ENCODE measurements at regions not wholly inside any gene's neighbourhood (a gene's known extent, or its start where the extent isn't known, plus 50 kb on each side); places are given as distances from the start of the nearest gene placed in this dataset.
"Not testable (repeated sequence)": the region's sequence is repeated elsewhere in the genome, so short reads cannot be mapped to it uniquely, and the experiment has no call there.

DNA sequence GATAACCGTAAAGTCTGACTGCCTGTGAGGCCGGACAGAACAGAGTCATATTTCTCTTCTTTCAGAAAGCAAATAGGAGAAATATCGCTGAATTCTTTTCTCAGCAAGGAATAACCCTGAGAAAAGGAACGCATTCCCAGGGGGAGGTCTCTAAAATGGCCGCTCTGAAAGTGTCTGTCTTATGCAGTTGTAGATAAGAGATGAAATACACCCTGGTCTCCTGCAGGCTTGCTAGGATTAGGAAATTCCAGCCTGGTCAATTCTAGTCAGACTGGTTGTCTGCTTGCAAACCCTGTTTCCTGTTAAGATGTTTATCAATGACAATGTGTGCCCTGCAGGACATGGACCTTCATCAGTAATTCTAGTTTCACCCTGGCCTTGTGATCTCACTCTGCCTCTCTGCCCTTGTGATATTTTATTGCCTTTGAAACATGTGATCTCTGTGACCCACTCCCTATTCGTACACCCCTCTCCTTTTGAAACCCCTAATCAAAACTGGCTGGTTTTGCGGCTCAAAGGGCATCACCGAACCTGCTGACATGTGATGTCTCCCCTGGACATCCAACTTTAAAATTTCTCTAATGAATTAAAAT lies 934.8 kb upstream of the SPRY2 start:
- DNase-seq (ENCODE audit: low spot score), result no peak

DNA sequence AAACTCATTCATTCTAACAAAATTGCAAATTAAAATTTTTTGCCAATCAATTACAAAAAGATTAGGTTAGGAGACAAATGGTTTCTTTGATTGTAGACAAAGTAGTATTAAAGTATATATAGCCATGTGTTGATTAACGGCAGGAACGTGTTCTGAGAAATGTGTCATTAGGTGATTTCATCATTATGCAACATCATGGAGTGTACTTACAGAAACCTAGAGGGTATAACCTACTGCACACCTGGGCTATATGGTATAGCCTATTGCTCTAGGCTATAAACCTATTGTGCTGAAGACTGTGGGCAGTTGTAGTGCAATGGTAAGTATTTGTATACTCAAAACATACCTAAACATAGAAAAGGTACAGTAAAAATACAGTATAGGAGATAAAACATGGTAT lies 906.8 kb upstream of the SPRY2 start:
- no peak for DNase-seq (ENCODE audit: low spot score)

DNA sequence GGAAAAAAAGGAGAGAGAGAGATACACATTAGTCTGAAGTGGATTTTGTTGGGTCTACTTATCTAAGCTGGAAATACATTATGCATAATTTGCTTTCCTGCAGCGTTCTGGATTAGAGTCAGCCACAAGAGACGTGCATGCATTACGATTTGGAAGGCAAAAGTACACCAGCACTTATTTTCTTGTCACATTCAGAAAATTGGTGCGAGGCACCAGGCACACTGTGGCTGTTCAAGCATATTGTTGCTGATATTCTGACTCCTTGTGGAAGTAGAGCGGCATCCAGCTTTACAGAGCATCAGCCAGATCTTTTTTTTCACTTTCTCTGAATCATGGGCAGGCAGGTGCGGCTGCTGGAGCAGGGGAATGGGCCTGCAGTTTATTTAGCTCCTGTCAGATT lies 905.6 kb upstream of the SPRY2 start:
- DNase-seq (ENCODE audit: low spot score), result no peak

DNA sequence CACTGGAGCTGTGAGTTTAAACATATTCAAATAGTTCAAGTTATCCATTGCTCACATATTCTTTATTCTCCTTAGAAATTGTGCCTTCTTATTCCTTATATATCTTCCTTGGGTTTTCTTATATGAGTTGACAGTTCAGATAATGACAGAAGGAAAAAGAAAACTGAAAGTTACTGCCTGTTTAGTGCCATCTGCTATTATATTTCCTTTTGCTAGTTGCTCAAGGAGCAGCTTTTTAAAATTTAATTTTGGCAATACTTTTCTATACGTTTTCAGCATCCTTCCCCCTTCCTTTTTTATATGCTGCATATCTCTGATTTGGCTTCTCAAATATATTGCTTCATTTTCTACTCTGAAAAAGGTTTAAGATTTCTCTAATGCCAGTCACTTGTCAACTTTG lies 903.1 kb upstream of the SPRY2 start:
- DNase-seq (ENCODE audit: low spot score), result no peak

DNA sequence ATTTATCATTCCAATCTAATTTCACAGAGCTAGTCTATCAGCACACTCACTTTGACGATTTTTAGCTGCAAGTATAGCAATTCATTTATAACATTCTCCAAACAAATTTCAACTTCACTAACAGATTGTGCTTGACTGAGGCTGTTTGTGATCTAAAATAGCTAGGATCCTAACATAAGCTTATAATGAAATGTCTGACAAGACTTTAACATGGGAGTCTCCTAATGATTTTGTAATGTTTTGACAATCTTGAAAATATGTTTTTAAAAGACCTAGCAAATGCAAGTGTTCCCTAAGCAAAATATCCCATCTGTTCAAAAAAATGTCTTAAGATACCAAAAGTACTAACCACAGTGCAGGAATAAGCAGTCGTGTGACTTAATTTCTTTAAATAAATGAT lies 889.5 kb upstream of the SPRY2 start:
- no peak for DNase-seq (ENCODE audit: low spot score)

DNA sequence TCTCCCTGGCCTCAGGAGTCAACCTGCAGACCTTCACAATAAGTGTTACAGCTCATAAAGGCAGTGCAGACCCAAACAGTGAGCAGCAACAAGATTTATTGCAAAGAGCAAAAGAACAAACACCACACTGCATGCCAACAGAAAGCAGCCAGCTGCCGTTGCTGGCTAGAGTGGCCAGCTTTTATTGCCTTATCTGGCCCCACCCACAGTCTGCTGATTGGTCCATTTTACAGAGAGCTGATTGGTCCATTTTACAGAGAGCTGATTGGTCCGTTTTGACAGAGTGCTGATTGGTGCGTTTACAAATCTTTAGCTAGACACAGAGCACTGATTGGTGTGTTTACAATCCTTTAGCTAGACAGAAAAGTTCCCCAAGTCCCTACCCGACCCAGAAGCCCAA lies 885.9 kb upstream of the SPRY2 start:
- not testable (repeated sequence) for DNase-seq (ENCODE audit: low spot score)

DNA sequence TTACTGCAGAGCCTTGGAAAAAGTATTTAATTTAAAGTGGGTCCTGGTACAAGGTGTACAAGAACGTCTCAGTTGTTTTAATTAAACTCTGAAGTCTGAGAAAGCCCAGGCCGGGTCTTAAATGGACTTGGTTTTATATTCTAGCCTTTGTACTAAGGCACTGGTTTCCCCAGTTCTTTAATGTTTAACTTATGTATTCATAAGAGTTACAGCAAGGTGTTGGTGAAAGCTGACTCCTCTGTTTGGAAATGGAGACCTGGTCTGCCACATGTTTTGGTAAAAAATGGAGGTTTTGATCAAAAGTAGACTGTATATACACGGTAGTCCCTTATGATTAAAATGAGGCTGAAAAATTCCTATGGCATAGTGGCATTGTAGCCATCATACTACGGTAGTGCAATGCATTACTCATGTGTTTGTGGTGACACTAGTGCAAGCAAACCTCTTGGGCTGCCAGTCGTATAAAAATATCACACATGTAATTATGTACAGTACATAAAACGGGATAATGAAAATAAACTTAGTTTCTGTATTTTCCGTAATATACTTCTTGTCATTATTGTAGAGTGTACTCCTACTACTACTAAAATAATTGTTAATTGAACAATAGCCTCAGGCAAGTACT lies 883.4 kb upstream of the SPRY2 start:
- DNase-seq (ENCODE audit: low spot score), result no peak

DNA sequence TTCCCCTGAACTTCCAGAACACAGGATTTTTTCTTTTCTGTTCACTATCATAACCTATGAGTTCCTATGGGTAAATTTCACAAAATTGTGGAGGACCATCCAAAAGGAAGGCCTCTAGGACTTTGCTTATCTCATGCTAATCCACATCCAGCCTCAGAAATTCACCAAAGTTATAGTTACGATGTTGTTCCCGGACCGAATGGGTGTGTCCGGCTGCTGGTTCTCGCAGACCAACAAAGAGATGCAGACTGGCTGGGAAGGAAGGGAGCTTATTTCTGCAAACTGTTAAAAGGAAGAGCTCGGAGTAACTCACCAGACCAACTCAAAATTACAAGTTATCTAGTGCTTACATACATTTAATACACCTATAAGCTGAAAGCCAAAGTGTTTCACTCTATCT lies 882.9 kb upstream of the SPRY2 start:
- DNase-seq (ENCODE audit: low spot score), result no peak

DNA sequence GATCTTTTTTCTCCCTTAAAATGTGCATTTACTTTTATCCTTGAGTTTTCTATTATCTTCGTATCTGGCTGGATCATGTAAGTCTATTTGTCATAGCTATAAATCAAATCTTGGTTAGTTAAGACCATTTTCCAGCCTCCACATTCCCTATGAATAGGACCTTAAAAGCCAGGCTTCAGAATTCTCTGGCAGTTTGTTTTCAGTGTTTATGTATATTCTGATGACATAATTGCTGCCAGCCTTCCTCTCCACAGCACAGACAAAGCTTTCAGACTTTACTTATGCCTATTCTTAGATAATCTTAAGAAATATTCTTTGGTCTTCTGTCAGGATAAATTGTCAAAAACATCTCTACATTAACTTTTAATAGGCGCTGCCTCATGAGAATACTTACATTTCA lies 870.8 kb upstream of the SPRY2 start:
- no peak for DNase-seq (ENCODE audit: low spot score)

DNA sequence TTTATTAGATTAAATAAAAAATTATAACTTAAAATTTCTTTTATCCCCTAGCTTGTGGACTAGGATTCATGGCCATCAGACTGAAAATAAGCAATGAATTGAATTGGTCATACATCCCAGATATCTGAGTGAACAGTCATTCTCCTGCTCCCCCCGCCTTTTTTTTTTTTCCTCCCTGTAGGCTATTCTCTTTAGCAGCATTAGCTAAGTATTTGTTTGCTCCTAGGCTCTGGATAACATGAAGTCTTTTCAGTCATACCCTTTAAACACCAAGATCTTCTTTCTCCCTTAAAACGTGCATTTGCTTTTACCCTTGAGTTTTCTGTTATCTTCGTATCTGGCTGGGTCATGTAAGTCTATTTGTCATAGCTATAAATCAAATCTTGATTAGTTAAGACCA lies 866.7 kb upstream of the SPRY2 start:
- DNase-seq (ENCODE audit: low spot score), result no peak

DNA sequence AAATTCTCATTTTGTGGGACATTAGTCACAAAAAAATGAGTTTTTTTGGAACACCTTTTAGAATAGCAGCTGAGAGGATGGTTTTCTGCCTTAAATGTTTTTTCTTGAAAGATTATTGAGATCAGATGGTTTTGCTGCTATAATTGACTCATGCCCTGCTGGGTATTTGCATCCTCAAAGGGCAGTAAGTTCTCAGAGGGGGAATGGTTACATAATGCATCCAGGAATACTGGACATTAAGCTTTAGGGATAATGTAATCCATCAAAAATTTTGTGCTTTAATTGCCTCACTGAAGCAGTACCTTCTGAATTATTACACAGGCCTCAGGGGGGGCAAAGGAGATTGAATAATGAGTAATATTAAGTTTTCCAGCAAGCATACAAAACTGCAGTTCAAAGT lies 866.3 kb upstream of the SPRY2 start:
- no peak for DNase-seq (ENCODE audit: low spot score)

DNA sequence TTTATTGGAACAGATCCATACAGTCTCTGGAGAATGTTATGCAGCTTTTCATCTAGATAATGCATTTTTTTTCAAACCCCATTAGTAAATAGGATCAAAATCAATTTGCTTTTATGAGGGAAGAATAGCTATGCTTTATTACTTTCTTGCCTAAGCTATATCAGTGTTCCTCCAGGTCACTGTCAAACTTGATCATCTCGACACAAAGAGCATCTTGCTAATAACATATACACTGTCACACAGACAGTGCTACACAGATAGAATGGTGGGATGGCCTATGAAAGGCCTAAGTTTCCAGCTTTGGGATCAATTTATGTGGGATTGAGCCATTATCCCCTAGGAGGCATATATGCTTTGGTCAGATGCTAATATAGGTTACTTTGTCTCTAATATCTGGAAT lies 862.9 kb upstream of the SPRY2 start:
- no peak for DNase-seq (ENCODE audit: low spot score)

DNA sequence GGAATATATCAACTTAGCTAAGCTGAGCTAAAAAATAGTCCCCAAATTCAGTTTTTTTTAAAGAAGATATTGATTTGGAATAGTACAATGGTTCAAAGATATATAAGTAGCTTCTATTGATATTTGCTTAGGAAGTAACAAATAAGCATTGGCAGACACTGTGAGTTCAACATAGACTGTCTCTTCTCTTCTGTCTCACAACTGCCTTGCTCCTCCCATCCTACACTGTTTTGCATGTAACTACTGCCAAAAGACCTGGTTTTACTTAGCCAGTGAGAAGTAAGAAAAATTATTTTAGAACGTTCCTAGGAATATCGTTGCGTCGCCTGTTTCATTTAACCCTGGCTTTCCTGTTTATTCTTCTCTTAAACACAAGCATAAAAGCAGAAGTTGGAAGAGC lies 859.0 kb upstream of the SPRY2 start:
- DNase-seq (ENCODE audit: low spot score), result no peak

DNA sequence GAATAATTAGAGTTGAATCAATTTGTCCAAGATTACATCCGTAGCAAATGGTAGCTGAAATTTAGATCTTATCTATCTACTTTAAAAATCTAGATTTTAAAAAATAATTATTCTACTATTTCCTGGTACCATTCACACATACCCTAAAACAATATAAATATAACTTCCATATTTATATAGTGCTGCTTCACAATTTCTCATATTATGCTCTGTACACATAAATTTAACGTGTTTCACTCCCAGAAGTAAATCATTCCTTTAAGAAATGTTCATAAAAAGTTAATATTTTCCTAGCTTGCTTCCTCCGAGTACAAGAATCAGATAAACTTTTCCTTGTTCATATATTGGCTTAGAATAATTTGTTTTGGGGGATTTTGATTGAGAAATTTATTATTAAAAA lies 857.0 kb upstream of the SPRY2 start:
- no peak for DNase-seq (ENCODE audit: low spot score)

DNA sequence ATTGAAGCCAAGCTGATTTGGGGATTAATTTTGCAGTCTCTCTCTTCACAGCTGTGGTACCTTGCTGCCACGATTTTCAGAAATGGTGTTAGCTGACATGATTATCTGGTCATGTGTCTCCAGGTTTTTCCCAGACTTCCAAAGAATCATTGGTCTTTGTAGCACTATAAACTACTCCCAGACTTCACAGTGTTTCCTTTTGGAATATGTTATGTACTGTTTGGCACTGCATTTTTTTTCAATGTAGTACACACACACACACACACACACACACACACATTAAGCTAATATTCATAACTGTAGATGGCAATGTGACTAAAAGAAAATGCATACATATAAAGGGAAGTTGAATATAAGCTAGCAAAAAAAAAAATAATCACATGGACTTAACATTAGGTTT lies 856.6 kb upstream of the SPRY2 start:
- no peak for DNase-seq (ENCODE audit: low spot score)

DNA sequence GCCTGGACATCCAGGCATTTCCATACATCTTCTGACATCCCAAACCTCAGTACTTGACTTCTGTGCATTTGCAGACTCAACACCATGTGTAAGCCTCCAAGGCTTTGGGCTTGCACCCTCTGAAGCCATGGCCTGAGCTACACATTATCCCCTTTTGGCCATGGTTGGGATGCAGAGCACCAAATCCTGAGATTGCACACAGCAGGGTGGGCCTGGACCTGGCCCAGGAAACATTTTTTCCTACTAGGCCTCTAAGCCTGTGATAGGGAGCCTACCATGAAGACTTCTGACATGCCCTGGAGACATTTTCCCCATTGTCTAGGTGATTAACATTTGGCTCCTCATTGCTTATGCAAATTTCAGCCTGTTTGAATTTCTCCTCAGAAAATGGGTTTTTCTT lies 853.4 kb upstream of the SPRY2 start:
- DNase-seq (ENCODE audit: low spot score), result no peak

DNA sequence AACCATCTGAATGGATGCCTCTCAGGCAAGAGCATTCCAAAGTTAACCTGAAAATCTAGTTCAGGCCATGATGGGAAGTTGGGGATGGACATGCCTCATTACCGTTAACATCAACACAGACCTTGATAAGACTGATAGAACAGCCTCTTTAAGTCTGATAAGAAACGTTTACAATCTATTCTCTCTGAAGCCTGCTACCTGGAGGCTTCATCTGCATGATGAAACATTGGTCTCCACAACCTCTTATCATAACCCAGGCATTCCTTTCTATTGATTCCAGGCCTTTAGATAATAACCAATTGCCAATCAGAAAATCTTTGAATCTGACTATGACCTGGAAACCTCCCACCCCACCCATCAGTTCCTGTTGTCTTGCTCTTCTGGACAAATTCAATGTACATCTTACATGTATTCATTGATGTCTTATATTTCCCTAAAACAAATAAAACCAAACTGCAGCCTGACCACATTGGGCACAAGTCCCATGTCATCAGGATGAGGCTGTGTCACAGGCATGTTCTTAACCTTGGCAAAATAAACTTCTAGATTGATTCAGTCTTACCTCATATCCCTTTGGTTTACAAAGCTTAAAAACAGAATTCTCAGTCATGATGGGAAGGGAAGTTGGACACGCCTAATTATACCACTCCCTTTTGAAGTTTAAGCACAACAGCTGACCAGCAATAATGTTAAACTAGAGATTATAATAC lies 843.8 kb upstream of the SPRY2 start:
- no peak for DNase-seq (ENCODE audit: low spot score)

DNA sequence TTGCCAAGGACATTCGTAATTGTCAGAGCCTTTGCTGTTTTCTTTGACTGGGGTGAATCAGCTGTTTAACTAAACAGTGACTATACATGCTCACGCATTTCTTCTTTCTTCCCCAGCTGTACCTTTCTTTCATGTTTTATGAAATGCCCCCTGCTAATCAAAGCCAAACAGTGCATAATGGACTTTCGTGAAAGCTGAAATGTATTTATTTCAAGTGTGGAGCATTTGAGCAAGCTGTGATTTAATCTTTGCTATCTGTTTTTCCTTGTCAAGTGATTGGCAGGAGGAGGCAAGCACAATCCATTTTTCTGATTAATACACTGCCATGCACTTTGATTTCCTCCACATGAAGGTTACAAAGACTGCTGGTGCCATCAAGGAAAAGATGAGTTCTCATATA lies 831.7 kb upstream of the SPRY2 start:
- no peak for DNase-seq (ENCODE audit: low spot score)

DNA sequence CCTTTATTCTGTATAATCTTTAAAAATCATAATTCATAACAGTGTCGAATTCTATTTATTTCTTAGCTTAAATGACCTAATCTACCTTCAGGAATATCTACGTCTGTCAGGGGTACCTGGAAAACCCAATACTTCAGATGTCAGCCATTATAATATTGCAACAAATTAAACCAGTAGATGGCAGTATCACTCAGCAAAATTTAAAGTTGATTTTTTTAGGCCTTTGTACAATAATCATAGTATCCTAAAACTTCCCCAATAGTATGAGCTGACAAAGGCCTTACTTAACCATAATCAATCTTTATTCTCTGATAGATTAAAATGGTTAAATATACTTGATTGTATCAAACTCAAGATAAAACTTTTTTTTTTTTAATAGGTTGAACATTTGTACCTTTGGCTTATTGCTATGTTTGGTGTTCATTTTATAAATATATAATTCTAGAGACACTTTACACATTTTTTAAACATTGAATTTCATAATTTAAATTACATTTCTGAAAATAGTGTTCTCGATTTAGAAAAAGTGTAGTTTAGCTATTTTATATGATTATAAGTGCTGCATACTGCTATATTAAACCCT lies 830.2 kb upstream of the SPRY2 start:
- no peak for DNase-seq (ENCODE audit: low spot score)

DNA sequence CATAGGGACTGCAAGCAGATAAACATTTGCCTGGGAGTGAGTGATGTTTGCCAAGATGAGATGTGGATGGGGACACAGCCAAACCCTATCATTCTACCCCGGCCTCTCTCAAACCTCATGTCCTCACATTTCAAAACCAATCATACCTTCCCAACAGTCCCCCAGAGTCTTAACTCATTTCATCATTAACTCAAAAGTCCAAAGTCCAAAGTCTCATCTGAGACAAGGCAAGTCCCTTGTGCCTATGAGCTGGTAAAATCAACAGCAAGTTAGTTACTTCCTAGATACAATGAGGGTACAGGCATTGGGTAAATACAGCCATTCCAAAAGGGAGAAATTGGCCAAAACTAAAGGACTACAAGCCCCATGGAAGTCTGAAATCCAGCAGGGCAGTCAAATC lies 822.9 kb upstream of the SPRY2 start:
- DNase-seq (ENCODE audit: low spot score), result not testable (repeated sequence)

DNA sequence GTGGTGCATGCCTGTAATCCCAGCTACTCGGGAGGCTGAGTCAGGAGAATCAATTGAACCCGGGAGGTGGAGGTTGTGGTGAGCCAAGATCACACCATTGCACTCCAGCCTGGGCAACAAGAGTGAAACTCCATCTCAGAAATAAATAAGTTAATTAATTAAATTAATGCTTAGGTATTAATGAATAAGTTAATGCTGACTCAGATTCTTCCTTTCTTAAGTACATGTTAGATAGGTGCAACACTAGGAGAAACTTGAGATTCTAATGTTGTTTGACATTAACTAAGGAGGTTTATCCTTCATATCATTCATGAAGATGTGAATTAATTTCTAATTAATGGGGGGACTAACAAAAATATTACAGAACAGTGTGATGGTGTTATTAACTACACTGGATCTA lies 812.6 kb upstream of the SPRY2 start:
- DNase-seq (ENCODE audit: low spot score), result no peak

DNA sequence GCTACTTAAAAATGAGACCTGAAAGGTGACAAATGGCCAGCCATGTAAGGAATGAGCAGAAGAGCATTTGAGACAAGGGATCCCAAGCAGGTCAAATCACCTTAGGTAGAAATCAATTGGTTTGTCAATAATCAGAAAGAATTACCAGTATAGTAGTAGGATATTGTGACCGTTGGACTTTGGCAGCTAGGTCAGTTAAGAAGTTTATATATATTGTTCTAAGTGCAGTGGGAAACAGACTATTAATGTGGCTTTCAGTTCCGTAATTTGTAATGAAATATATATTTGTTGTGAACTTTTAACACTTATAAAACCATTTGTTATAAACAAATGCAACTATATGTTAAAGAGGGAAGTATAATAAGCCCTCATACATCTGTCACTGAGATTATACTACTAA lies 807.9 kb upstream of the SPRY2 start:
- DNase-seq (ENCODE audit: low spot score), result no peak

DNA sequence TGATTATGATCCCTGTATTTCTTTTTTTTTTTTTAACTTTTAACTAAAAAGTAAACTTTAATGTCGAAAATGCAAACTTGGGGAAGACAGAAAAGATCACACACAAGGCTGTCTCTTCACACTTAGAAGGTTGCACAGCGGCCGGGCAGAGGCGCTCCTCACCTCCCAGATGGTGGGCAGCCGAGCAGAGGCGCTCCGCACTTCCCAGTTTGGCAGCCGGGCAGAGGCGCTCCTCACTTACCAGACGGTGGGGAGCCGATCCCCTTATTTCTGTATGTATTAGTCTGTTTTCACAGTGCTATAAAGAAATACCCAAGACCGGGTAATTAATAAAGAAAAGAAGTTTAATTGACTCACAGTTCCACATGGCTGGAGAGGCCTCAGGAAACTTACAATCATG lies 805.6 kb upstream of the SPRY2 start:
- DNase-seq (ENCODE audit: low spot score), result not testable (repeated sequence)
